22Rv1 (cell line): ENCODE measurements at regions not wholly inside any gene's neighbourhood (a gene's known extent, or its start where the extent isn't known, plus 50 kb on each side); places are given as distances from the start of the nearest gene placed in this dataset.

Experiments used
- CTCF ChIP-seq: fragments of 450-650 bp; IDR thresholded peaks from 2 replicates; pipeline ENCODE4 v1.5.1; 2017; ENCODE audit warnings: mild to moderate bottlenecking
- ZFX ChIP-seq: fragments of 450-650 bp; IDR thresholded peaks from 2 replicates; pipeline ENCODE4 v1.6.1; 2017; ENCODE audit warnings: antibody characterized with exemption, borderline replicate concordance

- TF ChIP-seq CTCF (peak; percentile 38), ZFX (no peak)
Observed at GRCh38 chr20:4613718-4614620, 72.3 kb upstream of the PRNP start.
